HG03196 (cell line): ENCODE measurements at regions not wholly inside any gene's neighbourhood (a gene's known extent, or its start where the extent isn't known, plus 50 kb on each side); places are given as distances from the start of the nearest gene placed in this dataset.

Experiments
- ATAC-seq: cut with Tn5 transposase; IDR thresholded peaks from one replicate; pipeline ENCODE4 v1.9.1; 2021; ENCODE audit not compliant: unreplicated experiment

- ATAC-seq, result no peak
Measured at GRCh38 chr16:65500007-65500406, 378.1 kb upstream of the CDH11 start.

- ATAC-seq, result no peak
Measured at GRCh38 chr16:65499566-65499965, 377.7 kb upstream of the CDH11 start.

- no peak for ATAC-seq
Measured at GRCh38 chr16:65497571-65497970, 375.7 kb upstream of the CDH11 start.

GRCh38 chr16:65495106-65495505 is 373.2 kb upstream of the CDH11 start:
- no peak for ATAC-seq

- no peak for ATAC-seq
Measured at GRCh38 chr16:65494609-65495008, 372.7 kb upstream of the CDH11 start.

GRCh38 chr16:65494080-65494479 is 372.2 kb upstream of the CDH11 start:
- ATAC-seq, result no peak

GRCh38 chr16:65490286-65490685 is 368.4 kb upstream of the CDH11 start:
- no peak for ATAC-seq

GRCh38 chr16:65489531-65490023 is 367.7 kb upstream of the CDH11 start:
- no peak for ATAC-seq

- no peak for ATAC-seq
Measured at GRCh38 chr16:65487231-65487630, 365.4 kb upstream of the CDH11 start.

GRCh38 chr16:65481956-65482355 is 360.1 kb upstream of the CDH11 start:
- no peak for ATAC-seq

GRCh38 chr16:65480281-65481091 is 358.6 kb upstream of the CDH11 start:
- no peak for ATAC-seq

GRCh38 chr16:65476448-65476955 is 354.6 kb upstream of the CDH11 start:
- no peak for ATAC-seq

- ATAC-seq, result no peak
Measured at GRCh38 chr16:65473699-65474098, 351.8 kb upstream of the CDH11 start.

- ATAC-seq, result no peak
Measured at GRCh38 chr16:65469116-65469515, 347.3 kb upstream of the CDH11 start.

GRCh38 chr16:65468133-65468532 is 346.3 kb upstream of the CDH11 start:
- no peak for ATAC-seq

GRCh38 chr16:65463652-65464260 is 341.9 kb upstream of the CDH11 start:
- ATAC-seq, result no peak

GRCh38 chr16:65457084-65457483 is 335.2 kb upstream of the CDH11 start:
- ATAC-seq, result no peak

GRCh38 chr16:65455761-65456160 is 333.9 kb upstream of the CDH11 start:
- ATAC-seq, result no peak

- no peak for ATAC-seq
Measured at GRCh38 chr16:65453646-65454045, 331.8 kb upstream of the CDH11 start.

- no peak for ATAC-seq
Measured at GRCh38 chr16:65449526-65449925, 327.7 kb upstream of the CDH11 start.

GRCh38 chr16:65446427-65446826 is 324.6 kb upstream of the CDH11 start:
- ATAC-seq, result no peak
